ENCODE measurements at regions not wholly inside any gene's neighbourhood (a gene's known extent, or its start where the extent isn't known, plus 50 kb on each side); places are given as distances from the start of the nearest gene placed in this dataset.

DNA sequence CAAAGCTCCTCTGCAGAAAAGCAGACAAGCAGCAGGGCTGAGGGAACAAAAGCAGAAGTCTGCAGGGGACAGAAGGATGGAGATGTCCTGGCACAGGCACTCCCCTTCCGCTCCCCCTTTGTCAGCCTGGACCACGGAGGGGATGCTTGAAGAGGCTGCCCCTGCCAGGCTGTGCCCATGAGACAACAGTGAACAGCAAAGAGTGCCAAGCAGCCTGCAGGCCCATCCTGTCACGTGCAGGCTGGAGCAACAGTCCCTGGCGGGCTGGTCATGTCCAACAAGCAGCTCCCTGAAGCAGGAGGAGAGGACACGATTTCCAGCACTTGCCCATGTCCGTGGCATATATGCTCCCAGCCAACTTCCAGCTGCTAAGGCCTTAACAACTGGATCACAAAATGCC is 132.3 kb downstream of the IRX2 start:
- Histone ChIP-seq H2BK5ac (ENCODE audit: low read depth, low read length) (no peak overlapping the region), H3K4me2 (ENCODE audit: insufficient read depth in 1 of 2, low read depth in 2 of 2, low read length in 2 of 2) (no peak overlapping the region), H4K20me1 (replicated peaks in 1 of 2; ENCODE audit: control insufficient read depth in 1 of 2, insufficient read depth in 2 of 2, low read length in 2 of 2) (no peaks in the 10 kb centered on the region), H3K36me3 (ENCODE audit: control insufficient read depth in 2 of 4, insufficient read depth in 4 of 4, low read length in 3 of 4) (no peaks in the 10 kb centered on the region), H3K23ac (ENCODE audit: insufficient read length) (no peak overlapping the region), H3K9ac (replicated peaks in 1 of 4; ENCODE audit: extremely low read depth in 1 of 4, low read depth in 3 of 4, low read length in 3 of 4) (no peak overlapping the region), H3K56ac (replicated peaks; ENCODE audit: insufficient read length, low read depth, low read length) (no peak overlapping the region), H3K79me2 (ENCODE audit: control insufficient read depth in 1 of 2, insufficient read depth in 2 of 2, low read length in 2 of 2) (no peaks in the 10 kb centered on the region), H3K18ac (ENCODE audit: extremely low read depth, low read length) (no peak overlapping the region), H3K4me3 (ENCODE audit: extremely low read depth in 1 of 4, insufficient read depth in 2 of 4, low read depth in 3 of 4, low read length in 4 of 4) (no peak overlapping the region), H2BK15ac (ENCODE audit: low read length) (no peak overlapping the region), H4K91ac (replicated peaks; ENCODE audit: insufficient read length, low read length) (no peak overlapping the region), H2BK12ac (ENCODE audit: low read depth, low read length) (no peak overlapping the region), H4K5ac (ENCODE audit: insufficient read length, low read depth, low read length) (no peak overlapping the region), H2AFZ (ENCODE audit: low read length) (peak overlapping the region; percentile 53; the same call in 1 of the 2 replicates), H3K27me3 (replicated peaks in 1 of 4; ENCODE audit: control insufficient read depth in 3 of 4, extremely low read depth in 1 of 4, insufficient read depth in 3 of 4, low read length in 3 of 4) (no peaks in the 10 kb centered on the region), H4K8ac (ENCODE audit: extremely low read depth, insufficient read depth, low read length) (peak overlapping the region; percentile 58; the same call in 1 of the 2 replicates), H3K27ac (ENCODE audit: low read depth, low read length) (no peak overlapping the region), H3K4me1 (replicated peaks in 1 of 4; ENCODE audit: control insufficient read depth in 3 of 4, insufficient read depth in 4 of 4, low read length in 3 of 4) (no peaks in the 10 kb centered on the region; a peak in 1 of 7 replicates), H3K23me2 (ENCODE audit: low read depth, low read length) (no peaks in the 10 kb centered on the region), H2BK120ac (replicated peaks; ENCODE audit: low read depth, low read length) (no peak overlapping the region), H3K4ac (replicated peaks; ENCODE audit: insufficient read length, low read depth, low read length) (no peak overlapping the region), H3K14ac (ENCODE audit: insufficient read length) (no peak overlapping the region), H3K9me3 (ENCODE audit: insufficient read depth in 2 of 2, low read depth in 1 of 2, low read length in 1 of 2) (peaks cover 2 to 4% of the 10 kb centered on the region in 2 experiments; a peak in 2 of 4 replicates), H2AK5ac (ENCODE audit: low read depth, low read length) (no peak overlapping the region), H3K79me1 (ENCODE audit: low read depth, low read length) (no peaks in the 10 kb centered on the region), H2BK20ac (ENCODE audit: low read length) (no peak overlapping the region)
- no peak for FAIRE-seq
- WGBS, 2 experiments (ENCODE audit: extremely low coverage in 1 of 2, insufficient coverage in 1 of 2, insufficient read length in 1 of 2, insufficient replicate concordance in 2 of 2, low coverage in 1 of 2, low lambda C conversion rate in 2 of 2, missing lambda C conversion rate in 1 of 2): 83% methylated on average over 6 of the region's 6 CpGs; no CpG with 5 or more reads in 1 of the 2 experiments
- ChIA-PET CTCF (ENCODE audit: partially characterized antibody) (interaction anchor here (0.6 to 1.2 kb wide), 2 partner anchors 15 to 77 kb away, joined by 3 to 4 read pairs; no protein-coding TSS in a partner anchor), POLR2A (ENCODE audit: partially characterized antibody) (no interaction called here)
- DNase-seq (ENCODE audit: low read depth in 1 of 2, low spot score in 2 of 2): no peak
- TF ChIP-seq HDAC2 (IDR thresholded peaks at IDR 0.05; ENCODE audit: borderline replicate concordance in 1 of 2, low read depth in 2 of 2, low read length in 2 of 2) (no peak), RFX5 (IDR thresholded peaks at IDR 0.05; ENCODE audit: borderline replicate concordance, low read depth, low read length) (no peak), PHF8 (conservative IDR thresholded peaks at IDR 0.05; ENCODE audit: low read depth, low read length) (no peak), EP300 (IDR thresholded peaks at IDR 0.05; ENCODE audit: borderline replicate concordance in 1 of 2, low read depth in 2 of 2, low read length in 2 of 2) (no peak), POLR2A (IDR thresholded peaks at IDR 0.05; ENCODE audit: control extremely low read depth in 1 of 2, low read depth in 2 of 2, low read length in 2 of 2) (no peak), SIX5 (IDR thresholded peaks at IDR 0.05; ENCODE audit: low read depth, low read length) (no peak), BCL11A (IDR thresholded peaks at IDR 0.05; ENCODE audit: low read depth in 2 of 2, low read length in 2 of 2) (no peak), KDM5A (IDR thresholded peaks at IDR 0.05; ENCODE audit: low read length) (no peak), SIRT6 (IDR thresholded peaks at IDR 0.05; ENCODE audit: low read length) (no peak), CBX8 (IDR thresholded peaks at IDR 0.05; ENCODE audit: borderline replicate concordance, low read depth, low read length) (no peak)
- TF ChIP-seq, protein P1, sequence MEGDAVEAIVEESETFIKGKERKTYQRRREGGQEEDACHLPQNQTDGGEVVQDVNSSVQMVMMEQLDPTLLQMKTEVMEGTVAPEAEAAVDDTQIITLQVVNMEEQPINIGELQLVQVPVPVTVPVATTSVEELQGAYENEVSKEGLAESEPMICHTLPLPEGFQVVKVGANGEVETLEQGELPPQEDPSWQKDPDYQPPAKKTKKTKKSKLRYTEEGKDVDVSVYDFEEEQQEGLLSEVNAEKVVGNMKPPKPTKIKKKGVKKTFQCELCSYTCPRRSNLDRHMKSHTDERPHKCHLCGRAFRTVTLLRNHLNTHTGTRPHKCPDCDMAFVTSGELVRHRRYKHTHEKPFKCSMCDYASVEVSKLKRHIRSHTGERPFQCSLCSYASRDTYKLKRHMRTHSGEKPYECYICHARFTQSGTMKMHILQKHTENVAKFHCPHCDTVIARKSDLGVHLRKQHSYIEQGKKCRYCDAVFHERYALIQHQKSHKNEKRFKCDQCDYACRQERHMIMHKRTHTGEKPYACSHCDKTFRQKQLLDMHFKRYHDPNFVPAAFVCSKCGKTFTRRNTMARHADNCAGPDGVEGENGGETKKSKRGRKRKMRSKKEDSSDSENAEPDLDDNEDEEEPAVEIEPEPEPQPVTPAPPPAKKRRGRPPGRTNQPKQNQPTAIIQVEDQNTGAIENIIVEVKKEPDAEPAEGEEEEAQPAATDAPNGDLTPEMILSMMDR (IDR thresholded peaks at IDR 0.05; ENCODE audit: control extremely low read depth in 1 of 3, insufficient read depth in 1 of 3, low read depth in 1 of 3, low read length in 3 of 3): no peak

Data from H1 (cell line).